ENCODE measurements at regions not wholly inside any gene's neighbourhood (a gene's known extent, or its start where the extent isn't known, plus 50 kb on each side); places are given as distances from the start of the nearest gene placed in this dataset.

DNA sequence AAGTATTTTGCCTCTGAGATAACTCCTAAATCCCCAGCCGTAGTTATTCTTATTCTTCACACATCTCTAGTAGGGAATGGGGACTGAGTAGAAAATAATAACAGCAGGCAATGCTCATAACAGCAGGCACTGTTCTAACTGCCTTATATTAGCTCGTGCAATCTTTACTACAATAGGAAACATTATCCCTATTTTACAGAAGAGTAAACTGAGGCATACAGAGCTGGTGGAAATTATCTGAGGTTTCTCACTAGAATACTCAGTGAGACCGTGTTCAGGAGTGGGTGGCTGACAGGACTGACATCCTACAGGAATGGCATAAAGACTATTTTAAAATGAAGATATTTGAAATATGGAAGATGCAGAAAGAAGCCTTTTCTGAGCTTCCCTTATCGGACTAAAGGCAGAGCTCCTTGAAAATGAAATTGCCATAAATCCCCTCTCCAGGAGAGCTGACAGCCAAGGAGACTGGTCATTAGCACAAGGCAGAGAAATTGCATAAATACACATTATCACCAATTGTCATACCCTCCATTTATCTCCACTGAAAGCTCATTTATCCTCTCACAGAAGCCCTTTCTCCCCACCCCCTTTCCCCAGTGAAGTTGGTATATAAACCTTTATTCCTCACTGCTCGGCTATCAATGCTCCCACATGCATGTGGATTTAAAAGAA lies 93.9 kb downstream of the RASSF10 start:
- intact Hi-C loops (cut with DNase I): no loop called here
- no peak for DNase-seq (ENCODE audit: low spot score)

DNA sequence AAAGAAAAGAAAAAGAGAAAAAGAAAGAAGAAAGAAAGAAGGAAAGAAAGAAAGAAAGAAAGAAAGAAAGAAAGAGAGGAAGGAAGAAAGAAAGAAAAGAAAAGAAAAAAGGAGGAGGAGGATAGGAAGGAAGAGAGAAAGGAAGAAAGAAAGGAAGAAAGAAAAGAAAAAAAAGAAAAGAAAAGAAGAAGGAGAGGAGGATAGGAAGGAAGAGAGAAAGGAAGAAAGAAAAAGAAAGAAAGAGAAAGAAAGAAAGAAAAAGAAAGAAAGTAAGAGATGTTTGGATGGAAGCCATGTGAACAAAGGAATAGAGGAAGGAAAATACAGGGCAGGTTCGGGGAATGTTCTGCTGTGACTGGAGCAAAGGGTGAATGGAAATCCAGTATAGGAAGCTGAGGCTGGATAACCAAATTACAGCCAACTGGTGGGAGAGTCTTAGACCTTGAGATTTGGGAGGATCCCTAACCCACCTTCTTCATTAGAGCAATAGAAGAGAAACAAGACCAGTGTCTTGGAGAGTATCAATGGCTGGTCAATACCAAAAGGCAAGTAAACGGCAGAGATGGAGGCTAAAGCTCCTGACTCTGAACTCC lies 94.9 kb downstream of the RASSF10 start:
- intact Hi-C loops (cut with DNase I): no loop called here
- DNase-seq (ENCODE audit: low spot score): no peak

DNA sequence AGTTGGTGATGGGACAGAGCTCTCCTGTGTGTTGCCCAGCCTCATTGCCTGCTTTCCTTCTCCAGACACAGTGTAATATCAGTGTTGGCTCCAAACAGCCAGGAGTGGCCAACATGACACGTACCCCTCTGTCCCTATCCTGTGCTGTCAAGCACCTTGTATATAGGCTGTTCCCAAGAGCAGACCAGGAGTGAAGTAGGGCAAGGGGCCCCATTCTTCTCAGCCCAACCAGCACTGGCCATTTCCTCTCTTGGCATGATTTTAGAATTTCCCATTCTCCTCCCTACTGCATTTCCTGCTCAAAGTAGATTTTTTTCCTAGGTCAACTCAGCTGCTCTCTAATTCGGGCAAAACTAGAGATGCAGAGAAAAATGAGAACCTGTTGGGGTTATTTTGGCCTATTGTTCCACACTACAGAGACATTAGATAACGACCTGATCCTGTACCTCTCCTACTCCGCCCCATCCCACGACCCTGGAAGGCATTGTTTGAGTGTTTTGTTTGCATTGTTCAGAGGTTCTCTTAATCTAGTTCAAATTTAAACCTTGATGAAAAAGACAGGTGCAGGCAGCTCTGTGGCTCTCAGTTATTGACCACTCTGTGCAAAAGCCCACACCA lies 95.6 kb downstream of the RASSF10 start:
- no peak for DNase-seq (ENCODE audit: low spot score)
- intact Hi-C loops (cut with DNase I): no loop called here

DNA sequence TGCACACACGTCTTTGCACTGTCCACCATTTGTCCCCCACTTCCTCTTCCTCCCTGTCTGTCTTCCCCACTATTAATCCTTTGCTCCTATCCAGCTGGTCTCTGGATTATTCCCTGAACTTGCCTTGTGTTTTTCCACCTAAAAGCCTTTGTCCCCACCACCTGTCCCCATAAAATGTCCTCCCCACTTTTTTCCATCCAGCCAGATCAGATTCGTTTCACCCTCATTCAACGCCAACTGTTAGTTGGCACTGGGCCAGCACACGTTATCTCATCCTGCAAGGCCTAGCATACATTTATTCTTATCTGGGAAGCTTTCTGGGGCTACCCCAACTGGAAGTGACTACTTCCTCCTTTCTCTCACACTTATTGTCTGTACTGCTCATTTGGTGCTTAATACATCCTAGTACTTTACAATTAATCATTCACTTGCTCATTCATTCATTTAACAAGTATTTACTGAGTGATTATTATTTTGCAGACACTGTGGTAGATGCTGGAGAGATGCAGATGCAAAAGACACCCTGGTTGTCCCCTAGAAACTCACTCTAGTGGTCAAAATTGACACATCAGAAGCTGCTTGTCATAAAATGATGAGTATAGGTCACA lies 96.2 kb downstream of the RASSF10 start:
- intact Hi-C loops (cut with DNase I): no loop called here
- no peak for DNase-seq (ENCODE audit: low spot score)

DNA sequence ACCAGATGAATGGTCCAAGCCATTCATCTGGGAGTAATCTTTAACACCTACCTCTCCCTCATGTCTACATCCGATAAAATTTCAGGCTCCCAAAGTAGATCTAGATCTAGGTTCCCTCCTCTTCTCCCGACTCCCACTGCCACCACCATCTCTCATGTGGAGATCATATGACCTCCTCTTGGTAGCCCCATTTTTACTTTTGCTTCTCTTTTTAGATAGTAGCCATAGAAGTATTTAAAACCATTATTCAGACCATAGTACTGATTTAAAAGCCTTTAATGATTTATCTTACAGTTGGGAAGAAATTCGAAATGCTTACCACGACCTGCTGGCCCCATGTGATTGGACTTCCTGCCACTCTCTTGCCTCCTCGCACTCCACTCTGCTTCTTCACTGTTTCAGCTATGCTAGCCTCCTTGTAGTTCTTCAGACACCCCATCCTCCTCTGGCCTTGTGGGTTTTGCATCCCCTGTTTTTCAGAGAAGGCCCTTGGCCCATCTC lies 98.5 kb downstream of the RASSF10 start:
- intact Hi-C loops (cut with DNase I): no loop called here
- no peak for DNase-seq (ENCODE audit: low spot score)

DNA sequence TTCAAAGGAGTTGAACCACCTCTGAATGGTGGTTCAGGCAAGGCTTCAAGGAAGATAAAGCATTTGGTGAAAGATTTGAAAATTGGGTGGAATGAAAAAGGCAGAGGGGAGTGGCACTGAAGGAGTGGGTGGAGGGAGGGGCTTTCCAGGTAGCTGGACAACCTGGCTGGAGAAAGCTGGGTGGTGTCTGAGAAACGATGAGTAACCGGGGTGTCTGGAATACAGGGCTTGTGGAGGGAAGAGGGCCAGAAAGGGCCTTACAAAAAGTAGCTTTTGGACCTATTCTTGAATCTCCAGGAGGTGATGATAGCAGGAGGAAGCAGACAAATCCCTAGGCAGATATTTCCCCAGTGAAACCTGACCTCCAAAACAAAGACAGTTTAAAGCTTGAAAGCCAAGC lies 99.3 kb downstream of the RASSF10 start:
- intact Hi-C loops (cut with DNase I): no loop called here
- no peak for DNase-seq (ENCODE audit: low spot score)

DNA sequence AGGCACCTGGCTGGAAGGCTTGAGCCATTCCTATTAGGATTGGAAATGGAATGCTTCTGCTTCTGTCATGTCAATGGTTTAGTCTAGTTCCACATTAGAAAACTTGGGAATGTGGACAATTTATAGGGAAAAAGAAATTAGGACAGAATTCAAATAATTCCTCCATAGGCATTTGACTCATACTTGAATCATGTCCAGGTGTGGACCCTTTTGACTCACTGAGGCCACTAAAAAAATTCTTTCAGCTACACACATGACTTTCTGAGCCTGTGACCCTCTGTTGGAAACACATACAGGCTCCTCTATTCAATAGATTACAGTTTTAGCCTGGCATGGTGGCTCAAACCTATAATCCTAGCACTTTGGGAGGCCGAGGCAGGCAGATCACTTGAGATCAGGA lies 100.5 kb downstream of the RASSF10 start:
- intact Hi-C loops (cut with DNase I): no loop called here
- DNase-seq (ENCODE audit: low spot score): no peak

DNA sequence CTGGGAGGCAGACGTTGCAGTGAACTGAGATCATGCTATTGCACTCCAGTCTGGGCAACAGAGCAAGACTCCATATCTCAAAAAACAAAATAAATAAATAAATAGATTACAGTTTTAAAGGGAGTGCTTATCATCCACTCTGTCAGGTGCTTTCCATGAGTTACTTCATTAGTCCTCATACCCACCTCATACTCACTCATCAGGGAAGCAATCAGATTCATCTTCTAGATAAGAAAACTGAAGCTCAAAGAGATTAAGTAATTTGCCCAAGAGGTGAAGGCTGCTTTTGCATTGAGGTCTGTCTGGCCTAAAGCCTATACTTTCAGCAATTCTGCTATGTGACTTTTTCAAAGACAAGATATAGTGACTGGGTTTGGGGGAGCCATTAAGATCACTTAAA lies 101.0 kb downstream of the RASSF10 start:
- intact Hi-C loops (cut with DNase I): no loop called here

DNA sequence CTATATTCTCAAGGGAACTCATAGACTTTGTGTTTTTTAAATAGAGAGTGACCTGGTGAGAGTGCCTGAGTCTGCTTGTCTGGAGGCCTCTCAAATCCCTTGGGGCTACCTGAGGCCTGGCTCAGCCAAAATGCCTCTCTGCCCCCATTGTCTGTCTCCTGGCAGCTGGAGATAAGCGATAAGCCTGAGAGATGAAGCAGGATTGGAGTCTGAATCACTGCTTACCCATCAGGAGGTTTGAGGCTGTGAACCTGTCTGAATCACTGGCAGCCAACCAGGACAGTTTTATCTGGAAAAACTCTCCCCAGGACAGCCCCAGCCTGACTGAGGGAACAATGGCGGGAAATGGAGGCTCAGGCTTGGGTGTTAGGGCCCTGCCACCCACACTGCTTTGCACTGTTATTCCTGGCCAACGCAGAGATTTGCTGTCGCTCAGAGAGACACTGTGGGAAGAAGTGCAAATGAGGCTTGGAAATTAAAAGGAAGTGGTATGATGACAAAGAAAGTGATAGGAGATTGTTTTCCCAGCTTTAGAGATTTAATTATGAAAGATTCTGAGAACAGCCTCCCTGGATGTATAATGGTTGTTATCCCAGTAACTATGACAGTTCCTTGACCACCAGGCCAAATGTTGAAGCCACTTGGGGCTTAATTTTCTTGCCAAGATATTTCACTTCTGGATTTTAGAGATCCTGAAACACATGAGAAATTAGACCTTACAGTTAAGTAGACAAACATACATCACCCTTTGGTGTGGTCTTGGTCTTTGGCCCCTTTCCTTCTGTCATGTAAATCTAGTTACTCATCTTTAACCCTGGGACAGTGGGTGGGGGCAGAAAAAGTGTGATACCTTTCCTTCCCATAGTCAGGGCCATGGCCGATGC lies 102.1 kb downstream of the RASSF10 start:
- intact Hi-C loops (cut with DNase I): no loop called here
- no peak for DNase-seq (ENCODE audit: low spot score)

More for the DNA sequence above, 101.0 kb downstream of the RASSF10 start:
- DNase-seq (ENCODE audit: low spot score): no peak

DNA sequence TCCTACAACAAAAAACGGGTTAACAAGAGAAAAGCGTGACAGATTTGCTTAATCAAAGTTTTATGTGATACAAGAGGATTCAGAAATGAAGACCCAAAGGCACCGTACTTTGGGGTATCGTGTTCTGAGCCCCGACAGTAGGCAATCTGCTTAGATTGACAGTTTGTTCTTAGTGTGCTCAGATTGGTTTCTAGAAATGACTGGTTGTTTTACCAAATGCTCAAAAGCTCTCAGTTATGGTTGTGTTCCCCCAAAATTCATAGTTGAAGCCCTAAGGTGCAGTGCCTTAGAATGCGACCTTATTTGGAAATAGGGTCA lies 102.7 kb downstream of the RASSF10 start:
- intact Hi-C loops (cut with DNase I): no loop called here
- no peak for DNase-seq (ENCODE audit: low spot score)

DNA sequence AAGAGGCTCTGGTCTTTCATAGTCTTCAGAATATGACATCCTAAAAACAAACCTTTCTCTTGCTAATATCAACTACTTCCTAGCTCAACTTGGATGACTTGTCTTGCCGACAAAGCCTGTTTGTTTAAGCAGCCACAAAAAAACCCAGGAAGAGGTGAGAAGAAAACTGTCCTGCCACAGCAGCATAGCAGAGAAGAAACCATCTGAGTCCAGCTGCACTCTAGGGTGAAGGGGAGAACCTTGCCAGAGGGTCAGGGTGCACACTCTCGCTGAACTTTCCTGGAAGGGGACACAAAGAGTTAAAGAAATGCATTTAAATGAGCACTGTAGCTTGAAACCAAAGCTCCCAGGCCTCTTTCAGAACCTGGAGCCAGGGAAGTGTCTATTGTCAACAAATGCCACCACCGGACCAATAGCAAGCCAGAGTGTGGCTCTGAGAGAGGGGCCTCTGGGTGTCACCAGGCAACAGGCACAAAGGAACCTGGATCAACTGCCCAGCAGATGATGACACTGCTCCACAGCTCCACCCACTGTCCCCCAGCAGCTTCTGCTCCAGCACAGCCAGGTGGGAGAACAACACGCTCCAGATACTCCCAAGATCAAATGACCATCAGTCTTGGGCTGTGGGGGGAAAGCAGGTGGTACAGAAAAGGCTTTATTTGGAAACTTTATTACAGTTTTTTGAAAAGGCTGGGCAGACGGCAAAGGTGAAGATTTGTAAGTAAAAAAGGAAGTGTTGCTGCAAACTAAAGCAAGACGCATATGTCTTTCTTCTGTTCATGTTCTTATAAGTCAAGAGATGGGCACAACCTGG lies 105.7 kb downstream of the RASSF10 start:
- intact Hi-C loops (cut with DNase I): no loop called here
- DNase-seq (ENCODE audit: low spot score): no peak

DNA sequence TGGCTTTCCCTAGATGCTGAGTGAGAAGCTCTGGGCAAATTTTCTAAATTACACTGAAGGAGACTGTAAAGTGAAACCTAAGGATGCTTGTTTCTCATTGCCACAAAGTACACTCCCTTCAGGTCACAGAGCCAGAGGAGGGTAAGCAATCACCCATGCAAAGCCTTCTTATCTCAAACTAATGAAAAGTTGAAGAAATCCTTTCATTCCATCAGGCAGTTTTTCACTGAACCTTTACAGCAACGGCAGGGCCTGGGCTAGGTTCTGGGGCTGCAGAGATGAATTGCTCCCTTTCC lies 106.2 kb downstream of the RASSF10 start:
- no peak for DNase-seq (ENCODE audit: low spot score)
- intact Hi-C loops (cut with DNase I): no loop called here

DNA sequence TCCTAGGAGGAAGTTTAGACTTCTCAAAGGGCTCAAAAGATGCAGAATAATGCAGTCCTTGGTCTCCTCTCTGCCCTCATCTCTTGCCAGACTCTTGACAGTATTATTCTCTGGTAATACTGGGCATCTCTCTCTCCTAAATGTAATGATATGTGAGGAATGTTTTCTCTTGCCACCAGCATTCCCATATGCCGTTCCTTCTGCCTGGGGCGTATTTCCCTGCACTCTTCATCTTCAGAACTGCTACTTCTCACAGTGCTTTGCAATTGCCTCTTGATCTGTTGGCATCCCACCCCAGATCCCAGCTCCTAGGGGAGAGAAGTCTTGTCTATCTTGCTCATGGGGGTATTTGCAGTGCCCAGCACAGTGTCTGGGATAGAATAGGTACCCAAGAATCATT lies 107.4 kb downstream of the RASSF10 start:
- intact Hi-C loops (cut with DNase I): no loop called here
- no peak for DNase-seq (ENCODE audit: low spot score)

DNA sequence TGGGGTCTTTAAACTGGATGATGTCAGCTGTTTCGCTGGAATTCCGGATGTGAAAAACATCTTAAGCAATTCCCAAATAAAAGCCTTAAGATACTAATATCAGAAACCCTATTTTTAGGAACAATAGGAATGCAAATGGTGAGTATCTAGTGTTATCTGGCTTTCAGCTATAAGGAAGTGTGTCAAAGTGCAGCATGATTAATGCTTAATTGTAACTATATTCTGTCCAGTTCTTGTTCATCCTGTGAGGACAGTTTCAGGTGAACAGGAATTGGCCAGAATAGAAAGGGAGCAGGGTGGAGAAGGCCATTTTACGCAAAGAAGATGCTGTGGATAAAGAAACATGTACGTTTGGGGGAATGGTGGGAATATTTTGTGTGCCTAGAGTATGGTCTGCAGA lies 108.2 kb downstream of the RASSF10 start:
- no peak for DNase-seq (ENCODE audit: low spot score)
- intact Hi-C loops (cut with DNase I): no loop called here

DNA sequence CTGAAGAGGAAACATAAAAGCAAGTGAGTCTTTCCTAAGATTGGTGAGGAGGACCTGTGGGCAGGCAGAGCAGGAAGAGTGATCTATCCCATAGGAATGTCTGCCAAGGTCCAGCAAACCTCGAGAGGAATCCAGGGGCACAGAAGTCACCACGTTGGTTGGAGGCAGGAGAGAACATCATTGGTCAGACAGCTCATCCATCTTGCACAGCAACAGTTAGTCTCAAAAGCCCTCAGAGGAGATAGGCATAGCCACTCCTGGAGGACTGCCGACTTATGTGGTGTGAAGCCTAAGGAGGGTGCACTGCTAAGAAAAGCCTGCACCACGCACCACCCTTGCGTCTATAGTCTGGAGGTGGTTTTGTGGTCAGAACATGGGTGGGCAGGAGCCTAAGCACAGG lies 109.1 kb downstream of the RASSF10 start:
- intact Hi-C loops (cut with DNase I): no loop called here

DNA sequence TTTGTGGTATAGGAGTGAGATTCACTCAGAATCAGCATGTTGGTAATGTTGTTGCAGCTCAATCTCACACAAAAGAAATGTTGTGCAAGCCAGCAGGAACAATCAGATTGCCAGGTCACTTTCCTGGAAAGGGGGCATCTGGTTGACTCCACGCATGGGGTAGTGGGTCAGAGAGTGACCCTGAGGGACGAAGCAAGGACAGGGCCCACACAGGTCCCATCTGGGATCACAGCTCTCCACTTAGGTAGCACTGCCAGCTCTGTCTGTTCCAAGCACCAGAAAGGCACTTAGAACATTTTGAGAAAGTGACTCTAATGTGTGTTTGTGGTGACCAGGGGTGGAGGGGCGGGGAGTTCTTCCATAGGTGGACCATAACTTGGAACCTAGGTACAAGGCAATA lies 109.5 kb downstream of the RASSF10 start:
- DNase-seq (ENCODE audit: low spot score): no peak

More for the DNA sequence above, 109.1 kb downstream of the RASSF10 start:
- no peak for DNase-seq (ENCODE audit: low spot score)

DNA sequence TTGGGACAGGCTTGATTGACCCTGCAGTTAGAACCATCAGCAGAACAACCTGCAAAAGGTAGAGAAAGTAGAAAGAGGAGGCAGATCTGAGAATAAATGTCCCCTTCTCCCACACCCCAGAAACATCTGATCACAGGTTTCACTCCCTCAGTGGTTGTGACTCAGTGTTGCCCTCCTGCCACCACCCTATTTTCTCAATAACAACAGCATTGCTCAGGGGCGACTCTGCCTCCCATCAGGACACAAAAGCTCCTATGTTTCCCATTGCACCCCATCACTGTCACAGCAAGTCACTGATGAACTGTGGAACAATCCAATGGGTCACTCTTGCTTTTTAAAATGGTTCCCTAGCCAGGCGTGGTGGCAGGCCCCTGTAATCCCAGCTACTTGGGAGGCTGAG lies 110.2 kb downstream of the RASSF10 start:
- intact Hi-C loops (cut with DNase I): no loop called here
- DNase-seq (ENCODE audit: low spot score): no peak

More for the DNA sequence above, 109.5 kb downstream of the RASSF10 start:
- intact Hi-C loops (cut with DNase I): no loop called here

DNA sequence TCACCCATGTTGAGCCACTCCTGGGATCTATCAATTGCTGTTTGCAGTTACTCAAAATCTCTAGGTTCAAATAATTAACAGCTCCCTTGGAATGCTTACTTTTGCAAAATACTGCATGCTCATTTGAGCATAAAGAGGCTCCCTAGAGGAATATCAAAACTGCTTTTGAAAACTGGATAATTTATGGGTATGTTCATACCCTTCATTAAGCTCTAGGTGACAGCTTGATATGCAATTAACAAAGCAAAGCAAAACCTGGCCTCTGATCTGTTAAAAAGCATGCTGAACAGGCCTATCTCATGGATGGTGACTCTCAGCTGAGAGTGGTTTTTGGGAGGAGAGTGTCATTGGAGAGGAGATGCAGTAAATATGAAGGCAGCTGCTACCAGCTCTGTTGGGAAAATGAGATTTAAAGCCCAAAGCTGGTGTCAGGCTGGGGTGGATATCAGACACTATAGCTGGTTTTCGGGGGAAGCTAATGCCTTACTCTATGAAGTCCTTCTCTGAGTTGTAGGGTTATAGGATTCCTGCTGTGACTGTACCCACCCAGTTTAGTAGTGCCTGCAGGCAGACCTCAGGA lies 110.9 kb downstream of the RASSF10 start:
- intact Hi-C loops (cut with DNase I): no loop called here
- DNase-seq (ENCODE audit: low spot score): no peak

DNA sequence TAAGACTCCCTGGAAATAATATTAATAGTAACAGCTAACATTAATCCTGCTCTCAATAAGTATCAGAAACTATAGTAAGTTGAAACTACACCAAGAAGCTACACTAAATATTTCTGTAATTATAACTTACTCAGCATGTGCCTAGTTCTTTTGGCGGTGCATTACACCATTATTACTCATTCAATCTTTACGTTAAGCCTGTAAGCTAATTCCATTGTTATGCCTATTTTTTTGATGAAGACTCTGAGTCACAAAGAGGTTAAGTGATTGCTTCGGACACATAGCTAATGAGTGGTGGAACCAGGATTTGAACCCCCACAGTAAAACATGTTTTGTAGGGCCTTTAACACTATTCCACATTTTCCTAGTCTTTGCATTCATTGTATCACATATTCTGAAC lies 111.6 kb downstream of the RASSF10 start:
- intact Hi-C loops (cut with DNase I): no loop called here

More for the DNA sequence above, 111.6 kb downstream of the RASSF10 start:
- no peak for DNase-seq (ENCODE audit: low spot score)
